K562 (cell line): ENCODE measurements at regions not wholly inside any gene's neighbourhood (a gene's known extent, or its start where the extent isn't known, plus 50 kb on each side); places are given as distances from the start of the nearest gene placed in this dataset.

Experiments used
- ATAC-seq: fragments of 200-7000 bp; cut with Tn5 transposase; 3 replicates; pipeline ENCODE4 v1.9.1; 2020; ENCODE audit warnings: moderate library complexity
- BruUV-seq: library from RNA; stranded (reverse); fragments of 400-500 nt; replicated peaks from 2 replicates; lab custom pipeline; 2021; lab: Mats Ljungman, UMichigan
- CTCF ChIA-PET: fragments of 300-600 bp; formaldehyde crosslinking; extraction: SDS; loops from one replicate; lab custom pipeline; 2021; ENCODE audit warnings: low intra/inter-chr PET ratio; lab: Yijun Ruan, JAX
- POLR2A ChIA-PET: fragments of 300-600, 350-650 bp; sonication (Branson Sonifier 250); formaldehyde crosslinking; extraction: SDS; loops from one replicate; lab custom pipeline; 2021; ENCODE audit warnings: antibody characterized with exemption, inconsistent platforms; lab: Yijun Ruan, JAX
- DNase-seq, 4 experiments: peaks; one replicate each; pipeline versions ENCODE4 v3.0.0 to v3.0.0-alpha.2; 2011 to 2018; ENCODE audit warnings: low spot score in 3 of 4, mixed read lengths in 3 of 4; ENCODE audit errors: extremely low read depth in 1 of 4
- FAIRE-seq: peaks from 2 replicates; lab custom pipeline; 2011; peaks lifted over from hg19 to GRCh38; lab: Jason Lieb, UNC
- H2AFZ ChIP-seq: 2 replicates; pipeline ENCODE4 v1.6.0; 2011; ENCODE audit warnings: low read depth, low read length, control low read depth, inconsistent platforms
- H3K27ac ChIP-seq: fragments of 200-600 bp; 3 replicates; pipeline ENCODE4 v1.8.0; 2011; ENCODE audit warnings: low read depth, mild to moderate bottlenecking, control low read depth, inconsistent platforms, low read length, moderate library complexity, mixed read lengths; ENCODE audit errors: extremely low read depth
- H3K27me3 ChIP-seq, 2 experiments: fragments of 300-600 bp in 1 of 2; 2 replicates in 1 of 2; 3 replicates in 1 of 2; pipeline versions ENCODE4 v1.6.0 to v1.8.0; 2011; ENCODE audit warnings: inconsistent platforms in 2 of 2, low read length in 2 of 2, mild to moderate bottlenecking in 1 of 2, mixed read lengths in 1 of 2, moderate library complexity in 1 of 2; ENCODE audit not compliant: control insufficient read depth in 2 of 2, insufficient read depth in 2 of 2
- H3K36me3 ChIP-seq: fragments of 300-600 bp; 3 replicates; pipeline ENCODE4 v1.8.0; 2011; ENCODE audit warnings: mild to moderate bottlenecking, low read length, inconsistent platforms; ENCODE audit not compliant: control insufficient read depth, insufficient read depth
- H3K4me1 ChIP-seq, 2 experiments: fragments of 200-600 bp in 1 of 2; replicated peaks in 1 of 2; 2 replicates in 1 of 2; 3 replicates in 1 of 2; pipeline versions ENCODE4 v1.5.1 to v1.8.0; 2011; ENCODE audit warnings: inconsistent platforms in 2 of 2, low read length in 2 of 2, mild to moderate bottlenecking in 1 of 2, mixed read lengths in 1 of 2, moderate library complexity in 1 of 2; ENCODE audit not compliant: control insufficient read depth in 2 of 2, insufficient read depth in 2 of 2
- H3K4me2 ChIP-seq: 2 replicates; pipeline ENCODE4 v1.6.1; 2011; ENCODE audit warnings: low read length, control low read depth, inconsistent platforms, mixed read lengths; ENCODE audit not compliant: insufficient read depth
- H3K4me3 ChIP-seq: fragments of 200-600 bp; sonication (generic), shearing (Covaris generic); 2 replicates; pipeline ENCODE4 v1.5.1; 2016; ENCODE audit warnings: control low read depth, inconsistent platforms
- H3K79me2 ChIP-seq: fragments of 200-600 bp; 3 replicates; pipeline ENCODE4 v1.8.0; 2011; ENCODE audit warnings: low read length, inconsistent platforms; ENCODE audit not compliant: control insufficient read depth, insufficient read depth
- H3K9ac ChIP-seq, 2 experiments: 2 replicates each; pipeline versions ENCODE4 v1.6.0 to v1.6.1; 2011; ENCODE audit warnings: low read depth in 2 of 2, low read length in 2 of 2, control low read depth in 1 of 2, inconsistent platforms in 1 of 2, mild to moderate bottlenecking in 1 of 2, mixed read lengths in 1 of 2; ENCODE audit not compliant: insufficient read depth in 1 of 2
- H3K9me1 ChIP-seq: one replicate; pipeline ENCODE4 v1.6.0; 2011; ENCODE audit warnings: inconsistent platforms, mild to moderate bottlenecking, low read length, moderate library complexity; ENCODE audit not compliant: control insufficient read depth, insufficient read depth
- H3K9me3 ChIP-seq: replicated peaks from 2 replicates; pipeline ENCODE4 v1.5.1; 2011; ENCODE audit warnings: low read depth, low read length, inconsistent platforms; ENCODE audit not compliant: control insufficient read depth, insufficient read depth
- H4K20me1 ChIP-seq: replicated peaks from 2 replicates; pipeline ENCODE4 v1.6.1; 2011; ENCODE audit warnings: low read length, inconsistent platforms, mixed read lengths; ENCODE audit not compliant: control insufficient read depth, insufficient read depth
- CCAR2 ChIP-seq: fragments of 200-400 bp; formaldehyde crosslinking; IDR thresholded peaks from 2 replicates; pipeline ENCODE4 v1.6.1; 2017; ENCODE audit warnings: mild to moderate bottlenecking, low read depth, low read length
- FOXA1 ChIP-seq: fragments of 450-650 bp; IDR thresholded peaks from 2 replicates; pipeline ENCODE4 v1.6.1; 2016; ENCODE audit warnings: mild to moderate bottlenecking, borderline replicate concordance
- LCOR ChIP-seq: sonication (generic); formaldehyde crosslinking; IDR thresholded peaks from 2 replicates; pipeline ENCODE4 v1.8.0; 2022; ENCODE audit warnings: mild to moderate bottlenecking, missing genetic modification reagents
- LEF1 ChIP-seq: fragments of 450-650 bp; IDR thresholded peaks from 2 replicates; pipeline ENCODE4 v1.6.1; 2016; ENCODE audit warnings: mild to moderate bottlenecking
- RBFOX2 ChIP-seq: fragments of 200-400 bp; formaldehyde crosslinking; IDR thresholded peaks from 2 replicates; pipeline ENCODE4 v1.6.1; 2017; ENCODE audit warnings: low read depth, mild to moderate bottlenecking, low read length, moderate library complexity
- TEAD2 ChIP-seq: fragments of 450-650 bp; IDR thresholded peaks from 2 replicates; pipeline ENCODE4 v1.6.1; 2016; ENCODE audit warnings: missing genetic modification characterization, control low read depth, missing compliant biosample characterization
- ZMIZ1 ChIP-seq, 2 experiments: fragments of 150-350 bp in 1 of 2; IDR thresholded peaks; 2 replicates each; pipeline ENCODE4 v1.6.1; 2012 to 2016; ENCODE audit warnings: low read depth in 2 of 2, low read length in 2 of 2, mild to moderate bottlenecking in 1 of 2, moderate library complexity in 1 of 2
- WGBS: fragments of 100-300 bp; shearing (Covaris generic); methylation state at CpG from one replicate; pipeline ENCODE4 v1.1.6; 2016; ENCODE audit warnings: low coverage, mixed read lengths; ENCODE audit not compliant: insufficient coverage; ENCODE audit errors: missing lambda C conversion rate; 5-methylcytosine and 5-hydroxymethylcytosine counted together
- in situ Hi-C: fragments of 300-500 bp; cut with MboI; formaldehyde crosslinking; loops from 4 replicates; pipeline ENCODE4 v1.15.0; 2018; ENCODE audit warnings: inconsistent platforms, mixed read lengths
- intact Hi-C: fragments of 100-400 bp; cut with micrococcal nuclease; formaldehyde crosslinking; loops from 2 replicates; pipeline ENCODE4 v1.14.2; 2022
- TF ChIP-seq, protein P1 (sequence below): fragments of 150-350 bp; IDR thresholded peaks from 2 replicates; pipeline ENCODE4 v1.6.1; 2014; ENCODE audit warnings: low read depth, mild to moderate bottlenecking, low read length, borderline replicate concordance

DNA sequence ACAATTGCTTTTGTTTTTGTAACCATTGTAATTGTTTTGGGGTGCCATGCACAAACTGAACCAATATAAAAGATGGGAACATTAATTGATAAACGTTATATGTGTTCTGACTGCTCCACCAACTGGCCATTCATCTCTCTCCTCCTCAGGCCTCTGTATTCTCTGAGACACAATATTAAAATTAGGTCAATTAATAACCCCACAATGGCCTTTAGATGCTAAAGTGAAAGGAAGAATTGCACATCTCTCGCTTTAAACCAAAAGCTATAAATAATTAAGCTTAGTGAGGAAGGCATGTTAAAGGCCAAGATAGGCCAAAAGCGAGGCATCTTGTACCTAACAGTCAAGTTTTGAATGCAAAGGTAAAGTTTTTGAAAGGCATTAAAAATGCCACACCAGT lies 448.4 kb upstream of the ITGA1 start:
- Histone ChIP-seq H3K27me3 (no peaks in the 10 kb centered on the region), H2AFZ (no peak overlapping the region), H4K20me1 (no peaks in the 10 kb centered on the region), H3K27ac (no peak overlapping the region), H3K79me2 (no peaks in the 10 kb centered on the region), H3K36me3 (no peaks in the 10 kb centered on the region), H3K4me2 (no peak overlapping the region), H3K9me1 (no peaks in the 10 kb centered on the region), H3K4me3 (no peak overlapping the region), H3K9ac (no peak overlapping the region), H3K4me1 (no peaks in the 10 kb centered on the region), H3K9me3 (0 out of 2 replicates have a peak, but pooled peaks cover 2% of the 10 kb centered on the region)
- DNase-seq (no peak), ATAC-seq (no peak), FAIRE-seq (no peak)
- TF ChIP-seq RBFOX2 (no peak), FOXA1 (no peak), LCOR (CRISPR knock-in tag) (no peak), CCAR2 (no peak), LEF1 (no peak), TEAD2 (tag) (no peak), ZMIZ1 (IDR thresholded peaks at IDR 0.05; ENCODE audit: low read depth in 2 of 2, low read length in 2 of 2) (no peak)
- TF ChIP-seq, protein P1, sequence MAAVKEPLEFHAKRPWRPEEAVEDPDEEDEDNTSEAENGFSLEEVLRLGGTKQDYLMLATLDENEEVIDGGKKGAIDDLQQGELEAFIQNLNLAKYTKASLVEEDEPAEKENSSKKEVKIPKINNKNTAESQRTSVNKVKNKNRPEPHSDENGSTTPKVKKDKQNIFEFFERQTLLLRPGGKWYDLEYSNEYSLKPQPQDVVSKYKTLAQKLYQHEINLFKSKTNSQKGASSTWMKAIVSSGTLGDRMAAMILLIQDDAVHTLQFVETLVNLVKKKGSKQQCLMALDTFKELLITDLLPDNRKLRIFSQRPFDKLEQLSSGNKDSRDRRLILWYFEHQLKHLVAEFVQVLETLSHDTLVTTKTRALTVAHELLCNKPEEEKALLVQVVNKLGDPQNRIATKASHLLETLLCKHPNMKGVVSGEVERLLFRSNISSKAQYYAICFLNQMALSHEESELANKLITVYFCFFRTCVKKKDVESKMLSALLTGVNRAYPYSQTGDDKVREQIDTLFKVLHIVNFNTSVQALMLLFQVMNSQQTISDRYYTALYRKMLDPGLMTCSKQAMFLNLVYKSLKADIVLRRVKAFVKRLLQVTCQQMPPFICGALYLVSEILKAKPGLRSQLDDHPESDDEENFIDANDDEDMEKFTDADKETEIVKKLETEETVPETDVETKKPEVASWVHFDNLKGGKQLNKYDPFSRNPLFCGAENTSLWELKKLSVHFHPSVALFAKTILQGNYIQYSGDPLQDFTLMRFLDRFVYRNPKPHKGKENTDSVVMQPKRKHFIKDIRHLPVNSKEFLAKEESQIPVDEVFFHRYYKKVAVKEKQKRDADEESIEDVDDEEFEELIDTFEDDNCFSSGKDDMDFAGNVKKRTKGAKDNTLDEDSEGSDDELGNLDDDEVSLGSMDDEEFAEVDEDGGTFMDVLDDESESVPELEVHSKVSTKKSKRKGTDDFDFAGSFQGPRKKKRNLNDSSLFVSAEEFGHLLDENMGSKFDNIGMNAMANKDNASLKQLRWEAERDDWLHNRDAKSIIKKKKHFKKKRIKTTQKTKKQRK = no peak
- in situ Hi-C loops (no loop called here), intact Hi-C loops (no loop called here)
- no TSS peak for BruUV-seq
- ChIA-PET POLR2A (no interaction called here), CTCF (no interaction called here)
- WGBS = 0% methylated on average over 3 of the region's 3 CpGs
